Middle frontal gyrus (tissue), 1 donor: ENCODE measurements at regions not wholly inside any gene's neighbourhood (a gene's known extent, or its start where the extent isn't known, plus 50 kb on each side); places are given as distances from the start of the nearest gene placed in this dataset.

Source experiments
- DNase-seq: peaks from one replicate; pipeline ENCODE4 v3.0.0-alpha.2; 2015; ENCODE audit warnings: low spot score; ENCODE audit errors: extremely low spot score

GRCh38 chr7:136046548-136046947, 69.4 kb upstream of the MTPN start:
- DNase-seq: no peak

DNA sequence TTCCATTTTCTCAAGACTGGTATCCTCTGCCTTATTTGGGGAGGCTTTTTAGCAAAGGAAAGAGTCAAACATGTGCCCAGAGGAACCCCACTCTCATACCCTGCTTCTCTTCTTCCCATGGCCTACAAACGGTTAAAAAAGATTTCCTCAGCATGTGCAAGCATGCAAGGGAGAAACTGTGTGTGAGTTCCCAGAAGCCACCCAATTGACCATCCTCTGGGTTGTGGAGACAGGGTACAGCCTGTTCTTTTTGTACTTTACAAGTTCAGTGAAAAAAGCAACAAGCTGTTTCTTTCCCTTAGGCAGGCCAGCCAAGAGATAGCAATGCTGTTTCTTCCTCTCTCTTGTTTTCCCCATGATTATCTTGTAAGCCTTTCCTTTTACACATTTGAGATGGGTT, 68.8 kb upstream of the MTPN start:
- no peak for DNase-seq

DNA sequence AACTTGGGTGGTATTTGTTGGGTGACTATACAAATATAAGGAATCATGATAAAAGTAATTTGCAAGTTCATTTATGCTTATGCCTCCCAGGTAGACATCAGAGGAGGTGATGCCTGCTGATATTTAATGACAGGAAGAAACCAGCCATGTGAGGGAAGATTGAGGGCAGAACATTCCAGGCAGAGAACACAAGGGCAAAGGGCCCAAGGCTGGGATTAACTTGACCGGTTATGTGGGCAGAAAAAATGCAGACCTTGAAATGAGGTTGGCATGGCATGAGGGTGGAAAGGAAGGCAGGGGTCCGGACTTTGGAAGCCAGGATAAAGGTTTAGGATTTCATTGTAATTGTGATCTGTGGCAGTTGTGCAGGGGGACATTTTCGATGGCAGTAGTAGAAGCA, 68.0 kb upstream of the MTPN start:
- DNase-seq: no peak

GRCh38 chr7:136039577-136040345, 62.6 kb upstream of the MTPN start:
- no peak for DNase-seq

DNA sequence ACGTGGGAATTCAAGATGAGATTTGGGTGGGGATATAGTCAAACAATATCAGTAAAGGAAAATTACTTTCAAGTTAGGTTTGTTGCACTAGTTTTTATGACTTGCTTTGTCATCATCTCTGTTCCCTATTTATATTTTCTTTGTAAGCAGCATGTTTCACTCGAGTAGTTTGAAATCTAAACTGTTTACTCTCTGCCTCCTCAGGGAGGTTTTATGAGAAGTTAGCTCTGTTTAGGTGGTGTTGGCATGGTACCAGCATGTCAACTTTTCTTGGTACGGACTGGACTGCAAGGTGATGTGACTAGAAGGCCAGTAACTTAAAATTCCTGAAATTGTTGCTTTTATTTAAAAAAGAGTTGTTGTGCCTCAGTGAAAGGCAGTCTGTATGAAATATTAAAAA, 59.2 kb upstream of the MTPN start:
- DNase-seq: no peak

DNA sequence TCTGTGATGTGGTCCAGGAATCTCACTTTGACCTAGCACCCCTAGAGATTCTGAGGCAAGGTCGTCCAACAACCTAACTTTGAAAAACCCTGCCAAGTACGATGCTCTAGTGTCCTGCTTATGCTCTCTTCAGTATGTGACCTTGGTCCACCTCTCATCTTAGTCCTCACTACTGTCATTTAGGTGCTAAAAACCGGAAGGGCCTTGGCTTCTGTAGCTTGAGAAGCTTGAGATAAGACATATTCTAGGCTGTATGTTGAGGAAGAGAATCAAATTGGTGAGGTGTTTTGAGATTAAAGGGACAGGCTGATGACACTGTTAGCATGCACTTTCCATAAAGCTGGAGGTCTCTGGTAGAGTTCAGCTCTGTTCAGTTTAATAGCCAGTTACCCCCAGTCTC, 57.0 kb upstream of the MTPN start:
- no peak for DNase-seq

GRCh38 chr7:136033413-136034031, 56.4 kb upstream of the MTPN start:
- DNase-seq: no peak

DNA sequence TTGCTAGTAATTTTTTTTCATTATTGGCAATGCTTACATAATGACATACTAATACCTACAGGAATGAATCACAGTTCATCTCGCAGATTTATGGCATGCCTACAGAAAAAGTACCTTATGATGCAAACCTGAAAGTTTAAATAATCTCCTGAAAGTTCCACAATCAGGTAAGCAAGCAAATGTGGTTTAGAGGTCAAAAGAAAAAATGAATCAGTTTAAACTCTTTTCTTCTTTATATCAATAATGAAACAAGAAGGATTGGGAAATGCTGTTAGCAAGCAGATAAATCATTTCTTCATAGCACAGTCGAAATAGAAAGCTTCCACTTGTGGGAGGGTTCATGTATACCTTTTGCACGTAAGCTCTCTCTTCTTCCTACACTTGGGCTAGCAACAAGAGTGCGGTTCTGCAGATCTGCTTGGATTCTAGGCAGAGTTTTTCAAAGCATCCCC, 53.7 kb upstream of the MTPN start:
- DNase-seq: no peak

- DNase-seq: no peak
Measured at GRCh38 chr7:136030330-136030729, 53.2 kb upstream of the MTPN start.

DNA sequence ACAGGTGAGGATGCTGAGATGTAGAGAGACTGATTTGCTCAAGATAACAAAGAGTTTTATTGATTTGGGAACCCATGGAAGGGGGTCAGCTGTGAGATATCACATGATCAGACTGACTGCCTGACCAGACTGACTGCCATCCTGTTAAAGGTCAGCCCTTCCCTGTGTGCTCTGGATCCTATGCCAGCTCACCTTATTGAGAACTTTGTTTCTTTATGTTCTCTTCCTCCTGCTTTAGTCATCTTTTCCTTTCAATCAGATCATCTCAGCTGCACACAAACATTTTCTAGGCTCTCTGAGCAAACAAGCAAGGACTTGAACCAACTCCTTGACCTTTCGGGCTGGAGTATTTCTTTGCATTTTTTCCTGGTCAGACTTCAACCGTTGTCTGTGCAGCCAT, 50.0 kb upstream of the MTPN start:
- no peak for DNase-seq
